Motor neuron (in vitro differentiated cells): ENCODE measurements at regions not wholly inside any gene's neighbourhood (a gene's known extent, or its start where the extent isn't known, plus 50 kb on each side); places are given as distances from the start of the nearest gene placed in this dataset.
A peak's percentile ranks its signal among the peaks of the same experiment; 100 is the strongest.

Experiments
- ATAC-seq, 8 experiments: fragments of 200-7000 bp; cut with Tn5 transposase; replicated peaks in 6 of 8; 2 replicates each; pipeline ENCODE4 v1.8.0; 2021; ENCODE audit warnings: mild to moderate bottlenecking in 8 of 8, moderate library complexity in 8 of 8
- H3K27ac ChIP-seq, 2 donors: fragments of 250-450 bp; sonication (Bioruptor Pico); 2 replicates each; pipeline ENCODE4 v1.9.0; 2021; ENCODE audit warnings: antibody characterized with exemption in 2 of 2, mild to moderate bottlenecking in 2 of 2, moderate library complexity in 1 of 2
- H3K4me1 ChIP-seq, 2 donors: fragments of 250-450 bp; sonication (Bioruptor Pico); replicated peaks in 1 of 2; 2 replicates each; pipeline ENCODE4 v1.6.1; 2021; ENCODE audit warnings: antibody characterized with exemption in 2 of 2, mild to moderate bottlenecking in 2 of 2, moderate library complexity in 1 of 2
- H3K4me3 ChIP-seq, 5 donors: fragments of 250-450 bp; sonication (Bioruptor Pico); 2 replicates each; pipeline ENCODE4 v1.9.0; 2021; ENCODE audit warnings: antibody characterized with exemption in 5 of 5, mild to moderate bottlenecking in 5 of 5, moderate library complexity in 4 of 5
- WGBS, 10 experiments: fragments of 450-650 bp; shearing (Covaris generic); methylation state at CpG; one replicate each; pipeline ENCODE4 v1.0.0; 2022; 5-methylcytosine and 5-hydroxymethylcytosine counted together
- in situ Hi-C, 9 experiments: fragments of 400-800 bp; cut with MboI; loops; one replicate each; pipeline ENCODE4 v1.15.0; 2021; ENCODE audit warnings: low sequenced_read_pairs in 9 of 9, low pct_unique_long_range_greater_than_20kb in 2 of 9; ENCODE audit not compliant: unreplicated experiment in 9 of 9

DNA sequence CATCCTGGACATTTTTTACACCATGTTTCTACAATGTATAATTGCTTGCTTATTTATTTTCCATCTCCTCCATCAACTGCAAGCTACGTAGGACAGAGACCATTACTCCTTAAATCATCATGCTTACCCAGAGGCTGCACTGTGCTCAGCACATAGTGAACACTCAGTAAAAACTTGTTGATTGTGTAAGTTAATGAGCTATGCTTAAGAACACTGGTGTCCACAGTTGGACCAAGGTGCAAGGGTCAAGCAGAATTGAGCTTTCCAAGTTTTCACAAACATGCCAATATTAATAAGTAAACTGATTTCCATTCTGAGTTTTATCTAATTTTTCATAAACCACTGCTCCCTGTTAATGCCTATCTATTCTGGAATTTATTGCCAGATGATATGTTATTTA, 464.2 kb upstream of the TCF4 start:
- no peak overlapping the region for H3K4me3 ChIP-seq
- H3K27ac ChIP-seq = no peak overlapping the region
- in situ Hi-C loops = no loop called here
- ATAC-seq = no peak
- no peaks in the 10 kb centered on the region for H3K4me1 ChIP-seq
- 83 to 100% (median 100%) methylated on average over 1 of the region's 1 CpG; no CpG with 5 or more reads in 3 of the 10 experiments for WGBS, 10 experiments

GRCh38 chr18:56044239-56044638, 456.2 kb upstream of the TCF4 start:
- ATAC-seq = no peak
- Histone ChIP-seq H3K4me1 (no peaks in the 10 kb centered on the region), H3K27ac (no peak overlapping the region), H3K4me3 (no peak overlapping the region)
- 60 to 100% (median 89%) methylated on average over 1 of the region's 1 CpG; no CpG with 5 or more reads in 6 of the 10 experiments for WGBS, 10 experiments
- in situ Hi-C loops = no loop called here

DNA sequence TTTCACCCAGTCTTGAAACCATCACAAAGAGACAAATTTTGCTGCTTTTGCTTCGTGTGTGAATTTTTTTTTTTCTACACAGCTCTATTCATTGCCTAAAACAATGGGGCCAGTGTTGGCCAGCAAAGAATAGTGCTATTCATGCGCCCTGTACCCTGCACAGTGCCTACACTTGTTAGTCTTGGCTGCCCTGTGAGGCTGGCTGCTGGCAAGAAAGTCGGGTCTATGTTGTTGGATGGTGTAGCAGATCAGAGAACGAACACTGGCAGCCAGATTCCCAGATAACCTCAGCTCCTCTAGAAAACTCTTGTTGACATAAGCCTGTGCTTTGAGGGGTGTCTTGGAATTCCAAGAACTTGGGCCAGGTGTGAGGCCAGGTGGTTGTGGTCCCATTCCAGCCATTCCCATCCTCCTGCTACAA, 455.7 kb upstream of the TCF4 start:
- 40 to 92% (median 71%) methylated on average over 1 to 4 of the region's 4 CpGs; no CpG with 5 or more reads in 2 of the 10 experiments for WGBS, 10 experiments
- in situ Hi-C loops = no loop called here
- H3K4me1 ChIP-seq = no peaks in the 10 kb centered on the region
- H3K27ac ChIP-seq = no peak overlapping the region
- no peak overlapping the region for H3K4me3 ChIP-seq
- peak in 5 of 8 experiments; percentile 83 to 97 (median 90) for ATAC-seq

DNA sequence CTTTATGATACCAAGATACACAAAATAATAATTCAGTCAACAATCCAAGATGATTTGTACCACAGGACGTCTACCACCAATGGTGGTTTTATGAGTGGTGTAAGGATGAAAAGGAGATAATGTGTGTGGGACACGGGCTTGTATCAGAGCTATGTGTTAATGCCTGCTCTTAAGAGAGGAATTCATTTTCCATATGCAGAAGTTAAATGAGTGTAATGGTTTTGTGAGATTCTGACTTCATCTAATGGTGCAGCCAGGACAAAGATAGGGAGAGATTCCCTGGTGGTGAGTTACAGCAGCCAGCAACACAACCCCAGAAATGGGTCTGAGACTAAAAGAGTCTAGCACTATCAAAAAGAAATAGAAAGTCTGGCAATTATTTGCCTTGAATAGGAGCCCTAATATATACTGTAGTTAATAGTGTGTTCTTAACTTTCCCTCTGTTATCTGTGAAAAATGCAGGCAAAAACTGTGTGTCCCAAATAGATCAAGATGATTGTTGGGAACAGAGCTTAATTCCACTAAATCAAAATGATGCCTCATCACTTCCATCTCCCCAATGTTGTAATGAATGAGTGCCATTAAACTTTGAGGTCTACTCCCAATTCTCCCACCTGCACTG, 455.0 kb upstream of the TCF4 start:
- Histone ChIP-seq H3K27ac (no peak overlapping the region), H3K4me3 (no peak overlapping the region), H3K4me1 (no peaks in the 10 kb centered on the region)
- WGBS, 10 experiments = 45 to 100% (median 89%) methylated on average over 1 to 2 of the region's 2 CpGs; no CpG with 5 or more reads in 1 of the 10 experiments
- in situ Hi-C loops = no loop called here
- ATAC-seq = peak; percentile 7 to 81 (median 54)

- WGBS, 10 experiments = 65 to 97% (median 86%) methylated on average over 1 to 8 of the region's 8 CpGs
- in situ Hi-C loops = no loop called here
- no peaks in the 10 kb centered on the region for H3K4me1 ChIP-seq
- H3K4me3 ChIP-seq = no peak overlapping the region
- H3K27ac ChIP-seq = no peak overlapping the region
- ATAC-seq = no peak
Measured at GRCh38 chr18:56038171-56039030, 450.4 kb upstream of the TCF4 start.

DNA sequence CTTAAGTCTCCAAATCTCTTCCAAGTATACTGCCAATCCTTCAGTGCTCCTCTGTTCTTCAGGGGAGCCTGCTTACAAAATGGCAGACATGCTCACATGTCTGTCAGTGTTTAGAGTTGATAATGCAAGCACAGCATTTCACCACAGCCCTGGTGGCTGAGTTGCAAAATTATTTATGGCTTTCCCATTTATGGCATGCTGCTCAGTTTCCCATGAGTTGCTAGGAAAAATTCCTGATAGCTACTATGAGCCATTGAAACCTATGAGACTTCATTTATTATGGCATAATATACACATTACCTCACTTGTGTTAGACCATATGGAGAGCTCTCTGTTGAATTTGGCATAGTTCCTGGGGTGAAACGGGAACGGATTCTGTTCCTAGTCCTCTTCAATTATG, 448.7 kb upstream of the TCF4 start:
- Histone ChIP-seq H3K4me3 (no peak overlapping the region), H3K27ac (no peak overlapping the region), H3K4me1 (no peaks in the 10 kb centered on the region)
- 40 to 100% (median 80%) methylated on average over 1 to 2 of the region's 2 CpGs; no CpG with 5 or more reads in 5 of the 10 experiments for whole genome bisulfite sequencing, 10 experiments
- peak in 1 of 8 experiments; percentile 43 for ATAC-seq
- in situ Hi-C loops = no loop called here

DNA sequence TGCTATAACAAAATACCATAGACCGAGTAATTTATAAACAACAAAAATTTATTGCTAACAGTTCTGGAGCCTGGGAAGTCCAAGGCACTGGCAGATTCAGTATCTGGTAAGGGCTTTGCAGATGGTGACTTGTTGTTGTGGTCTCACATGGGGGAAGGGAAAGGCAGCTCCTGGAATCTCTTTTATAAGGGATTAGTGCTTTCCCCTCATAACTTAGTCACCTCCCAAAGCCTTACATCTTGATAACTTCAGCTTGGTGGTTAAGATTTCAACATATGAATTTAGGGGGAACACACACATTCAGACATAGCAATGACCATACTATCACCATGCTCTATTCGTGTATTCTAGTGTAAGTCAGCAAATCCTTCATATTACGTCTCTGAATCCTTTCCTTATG, 447.6 kb upstream of the TCF4 start:
- Histone ChIP-seq H3K27ac (no peak overlapping the region), H3K4me3 (no peak overlapping the region), H3K4me1 (no peaks in the 10 kb centered on the region)
- no peak for ATAC-seq
- 42 to 100% (median 88%) methylated on average over 1 to 3 of the region's 3 CpGs; no CpG with 5 or more reads in 4 of the 10 experiments for whole genome bisulfite sequencing, 10 experiments
- in situ Hi-C loops = no loop called here

DNA sequence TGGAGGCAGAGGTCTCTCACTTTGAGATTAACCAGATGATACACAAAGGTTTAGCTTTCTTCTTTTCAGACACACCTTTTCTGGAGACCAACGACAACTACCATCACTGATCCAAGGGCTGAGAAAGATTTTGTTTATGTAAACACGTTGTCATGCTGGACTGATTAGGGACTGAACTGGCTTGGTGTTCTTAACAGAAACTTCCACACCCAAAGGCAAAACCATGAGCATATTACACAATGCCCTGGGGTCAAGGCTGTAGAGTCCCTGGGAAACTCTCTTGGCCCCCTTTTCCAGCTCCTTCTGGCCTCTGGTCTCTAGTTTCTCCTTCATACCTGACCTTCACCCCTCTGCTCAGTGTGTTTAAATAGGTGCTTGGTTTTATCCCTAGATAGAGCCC, 447.0 kb upstream of the TCF4 start:
- Histone ChIP-seq H3K4me3 (no peak overlapping the region), H3K27ac (no peak overlapping the region), H3K4me1 (peaks cover under 1% of the 10 kb centered on the region in 2 donors)
- in situ Hi-C loops = no loop called here
- WGBS, 10 experiments = 3 to 100% (median 70%) methylated on average over 1 to 2 of the region's 2 CpGs; no CpG with 5 or more reads in 4 of the 10 experiments
- ATAC-seq = peak in 2 of 8 experiments; percentile 83 to 85

DNA sequence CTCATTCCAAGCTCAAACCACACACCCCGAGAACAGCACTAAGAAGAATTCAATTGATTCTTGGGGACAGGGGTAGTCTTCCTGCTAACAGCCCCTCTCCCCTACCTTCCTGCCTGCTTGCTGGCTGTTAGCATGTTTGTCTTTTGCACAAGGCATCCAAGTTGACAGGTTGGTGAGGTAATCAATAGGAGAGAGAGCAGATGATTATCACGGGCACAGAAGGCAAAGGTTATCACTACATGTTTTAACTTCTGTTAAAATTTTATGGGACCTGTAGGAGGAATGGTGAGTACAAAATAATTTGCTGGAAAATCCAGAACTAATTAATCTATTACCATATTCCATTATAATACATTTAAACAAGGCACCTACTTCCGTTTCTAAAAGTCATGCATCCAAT, 442.1 kb upstream of the TCF4 start:
- no peak overlapping the region for H3K4me3 ChIP-seq
- WGBS, 10 experiments = 67 to 100% (median 81%) methylated on average over 2 to 3 of the region's 3 CpGs; no CpG with 5 or more reads in 2 of the 10 experiments
- in situ Hi-C loops = no loop called here
- ATAC-seq = no peak
- peaks cover 2 to 3% of the 10 kb centered on the region in 2 donors for H3K4me1 ChIP-seq
- no peak overlapping the region for H3K27ac ChIP-seq

DNA sequence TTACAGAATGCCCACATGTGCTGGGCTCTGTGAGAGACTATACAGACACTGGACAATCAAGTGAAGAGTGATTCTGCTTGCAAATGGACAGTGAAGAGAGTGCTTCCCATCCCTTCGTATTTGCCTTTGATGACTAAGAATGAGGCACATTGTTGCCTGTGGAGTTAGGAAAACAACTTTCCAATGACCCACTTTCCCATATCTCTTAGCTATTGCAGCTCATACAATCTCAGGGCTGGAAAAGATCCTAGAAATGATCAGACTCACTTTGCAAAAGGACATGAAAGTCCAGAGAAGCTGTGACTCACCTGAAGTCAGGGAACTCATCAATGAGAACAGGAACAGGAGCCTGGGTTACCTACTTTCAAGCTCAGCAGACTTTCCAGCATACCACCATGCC, 440.5 kb upstream of the TCF4 start:
- Histone ChIP-seq H3K27ac (no peak overlapping the region), H3K4me1 (peaks cover 2 to 3% of the 10 kb centered on the region in 2 donors), H3K4me3 (no peak overlapping the region)
- in situ Hi-C loops = no loop called here
- peak in 1 of 8 experiments; percentile 25 for ATAC-seq
- 0 to 100% (median 0%) methylated on average over 1 of the region's 1 CpG; no CpG with 5 or more reads in 4 of the 10 experiments for WGBS, 10 experiments

- H3K4me3 ChIP-seq = no peak overlapping the region
- no peak for ATAC-seq
- in situ Hi-C loops = no loop called here
- H3K4me1 ChIP-seq = peaks cover 2 to 3% of the 10 kb centered on the region in 2 donors
- no peak overlapping the region for H3K27ac ChIP-seq
- WGBS, 10 experiments = 0 to 100% (median 69%) methylated on average over 1 to 2 of the region's 2 CpGs; no CpG with 5 or more reads in 1 of the 10 experiments
Measured at GRCh38 chr18:56026509-56026908, 438.5 kb upstream of the TCF4 start.

DNA sequence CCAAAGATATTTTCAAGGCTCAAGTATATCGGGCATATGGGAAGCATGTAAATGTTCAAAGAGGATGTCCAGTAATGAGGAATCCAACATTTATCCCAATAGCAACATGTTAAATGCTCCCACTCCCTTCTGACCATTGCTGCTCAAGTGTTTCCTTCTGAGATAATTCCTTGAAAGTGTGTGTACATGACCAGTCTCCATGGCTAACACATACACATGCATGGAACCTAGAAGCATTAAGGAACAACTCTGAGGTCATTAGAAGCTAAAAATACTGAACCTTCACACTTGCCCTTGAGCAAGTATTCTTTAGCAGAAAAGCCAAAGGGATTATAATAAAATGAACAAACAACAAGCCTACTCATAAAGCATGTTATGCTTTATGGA, 433.8 kb upstream of the TCF4 start:
- H3K4me3 ChIP-seq = no peak overlapping the region
- H3K27ac ChIP-seq = no peak overlapping the region
- WGBS, 10 experiments = 86 to 100% (median 100%) methylated on average over 1 of the region's 1 CpG; no CpG with 5 or more reads in 5 of the 10 experiments
- in situ Hi-C loops = no loop called here
- peak in 3 of 8 experiments; percentile 40 to 78 (median 71) for ATAC-seq
- H3K4me1 ChIP-seq = no peaks in the 10 kb centered on the region

DNA sequence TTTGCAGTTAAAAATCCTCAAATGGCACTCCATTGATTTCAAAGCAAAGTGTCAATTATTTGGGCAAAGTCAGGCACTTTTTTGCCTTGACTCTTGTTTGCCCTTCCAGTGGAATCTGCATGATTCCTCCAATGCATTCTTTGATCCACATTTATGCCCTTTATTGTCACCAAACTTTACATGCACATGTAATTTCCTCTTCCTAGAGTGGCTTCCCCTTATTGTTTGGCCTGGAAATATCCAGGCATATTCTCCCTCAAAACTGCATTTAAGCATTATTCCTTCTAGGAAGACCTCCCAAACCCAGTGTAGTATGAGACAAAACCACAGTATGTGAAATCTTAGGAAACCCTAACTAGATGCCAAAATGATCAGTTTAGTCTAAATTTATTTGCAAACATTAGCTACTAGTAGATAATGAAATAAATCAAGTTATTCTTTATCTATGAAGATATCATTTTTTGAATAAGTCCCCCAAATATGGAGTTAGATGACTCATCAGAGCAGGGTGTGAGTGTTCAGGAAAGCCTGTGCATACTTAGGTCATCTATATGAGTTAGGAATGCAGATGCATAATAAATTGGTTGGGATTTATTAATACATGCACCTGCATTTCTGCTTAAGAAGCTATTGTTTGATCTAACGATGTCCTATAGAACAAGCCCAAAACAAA, 433.3 kb upstream of the TCF4 start:
- Histone ChIP-seq H3K4me3 (no peak overlapping the region), H3K4me1 (no peaks in the 10 kb centered on the region), H3K27ac (no peak overlapping the region)
- peak in 3 of 8 experiments; percentile 30 to 55 (median 40) for ATAC-seq
- 40 to 100% (median 67%) methylated on average over 1 of the region's 1 CpG; no CpG with 5 or more reads in 3 of the 10 experiments for WGBS, 10 experiments
- in situ Hi-C loops = no loop called here
